ENCODE measurements at regions not wholly inside any gene's neighbourhood (a gene's known extent, or its start where the extent isn't known, plus 50 kb on each side); places are given as distances from the start of the nearest gene placed in this dataset.
"Not testable (repeated sequence)": the region's sequence is repeated elsewhere in the genome, so short reads cannot be mapped to it uniquely, and the experiment has no call there.

DNA sequence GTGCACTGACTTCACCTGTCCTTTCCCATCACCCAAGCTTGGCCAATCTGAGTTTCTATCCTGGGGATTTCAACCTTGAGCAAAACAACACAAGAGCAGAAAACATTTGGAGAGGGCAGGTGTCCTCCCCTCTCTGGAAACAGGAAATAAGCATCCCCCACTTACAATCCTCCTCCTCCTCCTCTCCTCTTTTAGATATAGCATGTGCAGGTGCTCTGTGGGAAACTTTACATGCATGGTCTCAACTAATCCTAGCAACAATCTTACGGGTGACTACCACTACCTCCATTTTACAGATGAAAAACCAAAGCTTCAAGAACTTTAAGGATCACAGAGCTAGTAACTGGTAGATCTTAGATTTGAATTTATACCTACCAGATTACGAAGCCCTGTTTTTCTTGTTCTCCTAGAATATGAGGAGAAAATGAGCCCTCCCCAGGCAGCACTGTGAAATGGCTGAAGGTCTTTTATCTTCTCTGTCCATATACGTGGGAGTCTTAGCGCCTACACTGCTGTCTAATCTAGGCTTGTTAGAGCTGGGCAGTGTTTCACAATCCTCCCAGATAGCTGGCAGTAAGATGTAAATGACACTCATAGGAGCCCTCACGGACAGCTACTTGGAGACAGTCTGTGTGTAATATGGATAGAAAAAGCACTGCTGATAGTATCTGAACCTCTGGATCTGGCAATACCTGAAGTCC, 301.2 kb upstream of the PROK2 start:
- DNase-seq = no peak

DNA sequence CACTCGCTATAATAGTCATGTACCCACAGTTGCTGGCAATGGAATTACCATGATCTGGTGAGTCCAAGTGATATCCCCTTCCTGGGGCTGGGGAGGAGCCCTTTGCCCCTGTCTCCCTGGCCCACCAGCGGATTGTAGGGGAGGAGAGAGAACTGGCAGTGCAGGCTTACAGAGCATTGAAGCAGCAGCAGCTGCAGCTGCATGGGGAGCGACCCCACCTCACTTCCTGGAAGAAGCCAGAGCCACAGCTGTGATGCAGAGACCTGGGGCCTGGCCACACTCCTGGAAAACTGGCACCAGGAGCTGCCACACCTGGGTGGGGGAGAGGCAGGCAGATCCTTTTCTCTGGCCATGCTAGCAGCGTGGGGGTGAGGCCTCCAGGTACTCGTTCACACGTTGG, 300.1 kb upstream of the PROK2 start:
- DNase-seq = no peak

DNA sequence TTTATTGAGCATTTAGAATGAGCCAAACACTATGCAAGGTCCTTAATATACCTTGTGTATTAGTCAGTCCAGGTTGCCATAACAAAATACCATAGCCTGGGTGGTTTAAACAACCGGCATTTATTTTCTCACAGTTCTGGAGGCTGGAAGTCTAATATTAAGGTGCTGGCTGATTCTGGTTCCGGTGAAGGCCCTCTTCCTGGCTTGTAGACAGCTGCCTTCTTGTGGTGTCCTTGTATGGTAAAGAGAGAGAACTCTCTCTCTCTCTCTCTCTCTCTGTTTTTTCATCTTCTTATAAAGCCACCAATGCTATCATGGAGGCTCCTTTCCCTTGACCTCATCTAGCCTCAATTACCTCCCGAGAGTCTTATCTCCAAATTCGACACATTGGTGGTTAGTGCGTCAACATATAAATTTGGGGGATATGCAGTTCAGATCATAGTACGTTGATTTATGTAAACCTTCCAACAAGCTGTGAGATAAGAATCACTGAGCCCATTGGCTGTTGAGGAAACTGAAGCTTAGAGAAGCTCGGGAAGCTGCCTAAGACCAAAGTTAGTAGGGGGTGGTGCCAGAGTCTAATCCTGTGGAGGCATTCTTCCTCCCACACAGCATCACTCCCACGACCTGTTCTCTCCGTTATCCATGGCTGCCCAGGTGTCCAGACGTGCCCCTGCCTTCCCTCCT, 298.0 kb upstream of the PROK2 start:
- no peak for DNase-seq

DNA sequence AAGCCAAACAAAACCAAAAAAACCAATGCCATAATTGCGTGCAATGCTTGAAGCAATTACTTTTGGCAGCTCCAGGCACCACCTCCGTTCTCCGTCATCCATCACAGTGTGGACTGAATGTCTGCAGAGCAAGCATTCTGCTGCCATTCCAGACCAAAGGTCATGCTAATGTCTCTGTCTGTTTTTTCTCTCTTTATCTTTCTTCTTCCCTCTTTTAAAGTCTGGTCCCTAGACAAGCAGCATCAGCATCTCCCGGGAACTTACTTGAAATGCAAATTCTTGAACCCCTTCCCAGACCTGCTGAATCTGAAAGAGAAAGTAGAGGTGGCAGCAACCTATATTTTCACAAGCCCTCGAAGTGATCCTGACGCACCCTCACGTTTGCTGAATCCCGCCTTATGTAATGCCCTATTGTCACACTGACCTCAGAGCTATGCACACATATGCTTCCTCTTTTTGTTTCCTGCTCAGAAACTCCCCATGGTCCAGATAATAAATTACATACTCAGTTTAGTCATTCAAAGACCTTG, 297.3 kb upstream of the PROK2 start:
- no peak for DNase-seq

DNA sequence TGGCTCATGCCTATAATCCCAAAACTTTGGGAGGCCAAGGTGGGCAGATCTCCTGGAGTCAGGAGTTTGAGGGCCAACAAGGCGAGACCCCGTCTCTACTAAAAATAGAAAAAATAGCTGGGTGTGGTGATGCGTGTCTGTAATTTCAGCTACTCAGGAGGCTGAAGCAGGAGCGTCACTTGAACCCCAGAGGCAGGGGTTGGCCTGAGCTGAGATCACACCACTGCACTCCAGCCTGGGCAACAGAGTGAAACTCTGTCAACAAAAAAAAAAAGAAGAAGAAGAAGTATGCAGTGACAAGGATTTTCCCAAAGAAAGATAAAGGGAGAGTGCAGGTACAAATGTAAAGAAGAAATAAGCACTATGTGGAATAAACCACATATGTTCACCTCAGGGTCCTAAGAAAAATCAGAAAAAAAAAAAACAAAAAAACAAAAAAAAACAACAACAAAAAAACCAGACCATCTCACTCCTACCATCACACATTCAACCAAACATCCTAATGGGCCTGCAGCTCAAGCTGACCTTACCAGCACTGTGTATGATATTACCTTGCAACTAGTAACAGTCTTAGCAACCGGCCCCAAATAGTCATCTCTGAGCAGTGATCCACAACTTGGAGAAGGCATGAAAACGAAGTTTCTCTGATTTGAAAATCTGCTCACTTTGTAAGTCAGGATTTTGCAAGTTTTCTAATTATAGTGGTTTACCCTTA, 296.7 kb upstream of the PROK2 start:
- no peak for DNase-seq

DNA sequence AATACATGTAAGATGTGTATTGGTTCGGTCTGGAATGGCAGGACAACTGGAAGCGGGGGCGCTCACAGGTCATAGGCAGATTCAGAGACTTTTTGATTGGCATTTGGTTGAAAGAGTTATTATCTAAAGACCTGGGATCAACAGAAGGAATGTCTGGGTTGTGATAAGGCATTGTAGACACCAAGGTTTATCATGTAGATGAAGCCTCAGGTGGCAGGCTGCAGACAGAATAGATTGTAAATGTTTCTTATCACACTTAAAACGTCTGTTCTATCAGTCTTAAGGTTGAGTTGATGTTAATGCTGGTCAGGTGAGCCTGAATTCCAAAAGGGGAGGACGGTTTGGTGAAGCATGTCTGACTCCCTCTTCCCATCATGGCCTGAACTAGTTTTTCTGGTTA, 295.9 kb upstream of the PROK2 start:
- DNase-seq = no peak

DNA sequence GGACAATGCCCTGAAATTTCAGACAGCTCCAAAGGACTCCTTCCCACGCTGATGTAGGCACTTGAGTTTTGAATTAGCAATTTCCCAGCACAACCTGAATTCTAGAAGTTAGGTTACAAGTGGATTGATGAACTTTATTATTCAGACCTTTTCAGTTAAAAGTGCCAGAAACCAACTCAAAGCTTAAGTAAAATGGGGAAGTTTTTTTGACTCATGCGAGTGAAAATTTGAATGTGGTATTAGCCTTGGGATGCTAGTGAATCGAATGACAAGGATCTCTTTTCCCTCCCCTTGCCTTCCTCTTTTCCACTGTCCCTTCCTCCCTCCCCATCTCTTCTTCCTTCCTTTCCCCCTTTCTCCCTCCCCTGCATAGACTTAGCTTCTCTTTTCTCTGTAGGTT, 295.1 kb upstream of the PROK2 start:
- no peak for DNase-seq

DNA sequence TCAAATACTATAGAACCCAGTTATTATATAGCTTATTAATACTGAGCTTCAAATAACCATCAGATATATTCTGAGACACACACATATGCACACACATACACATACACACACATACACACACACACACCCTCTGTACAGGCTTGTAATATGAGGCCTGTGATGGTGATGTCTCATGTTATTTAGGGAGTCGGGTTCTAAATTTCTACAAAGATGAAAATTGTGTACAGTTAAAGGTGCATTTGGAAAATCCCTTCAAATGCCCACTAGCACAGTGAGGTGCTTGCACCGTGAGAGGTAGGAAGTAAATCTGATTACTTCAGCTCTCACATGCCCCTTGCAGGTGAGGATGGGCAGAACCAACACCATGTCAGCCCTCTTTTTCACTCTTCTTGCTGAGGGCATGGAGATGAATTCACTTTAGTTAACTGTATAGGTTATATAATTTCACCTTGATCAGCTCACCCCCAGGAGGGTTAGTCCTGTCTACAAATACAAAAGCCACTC, 294.5 kb upstream of the PROK2 start:
- DNase-seq = no peak

DNA sequence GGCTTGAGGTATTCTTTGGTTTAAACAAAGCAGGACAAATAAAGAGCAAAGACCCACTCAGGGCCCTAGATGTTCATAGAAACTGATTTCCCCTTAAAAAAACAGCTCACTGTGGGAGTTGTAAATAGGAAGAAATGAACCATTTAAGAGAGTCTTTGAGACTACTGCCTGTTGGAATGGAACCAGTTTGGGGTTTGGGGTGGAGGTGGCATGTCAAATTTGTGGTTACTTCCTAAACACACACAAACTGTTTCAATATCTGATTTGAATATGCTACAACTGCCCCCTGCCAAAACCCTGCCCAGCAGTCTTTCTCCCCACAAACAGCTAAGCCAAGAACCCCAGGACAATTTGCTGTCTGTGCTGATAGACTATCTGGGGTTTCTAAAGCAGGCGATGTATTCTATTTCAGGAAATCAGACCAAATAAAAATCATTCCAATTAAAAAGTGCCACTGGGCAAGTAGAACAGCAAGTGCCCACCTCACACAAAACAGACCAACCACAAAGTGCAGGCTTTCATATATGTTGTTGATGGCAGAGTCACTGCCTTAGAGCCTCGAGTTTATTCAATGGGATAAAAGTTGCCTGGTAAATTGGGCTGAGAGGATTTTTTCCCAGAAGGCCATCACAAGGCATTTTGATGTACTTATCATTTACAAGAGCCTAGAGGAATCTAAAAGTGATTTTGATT, 293.9 kb upstream of the PROK2 start:
- DNase-seq = no peak

DNA sequence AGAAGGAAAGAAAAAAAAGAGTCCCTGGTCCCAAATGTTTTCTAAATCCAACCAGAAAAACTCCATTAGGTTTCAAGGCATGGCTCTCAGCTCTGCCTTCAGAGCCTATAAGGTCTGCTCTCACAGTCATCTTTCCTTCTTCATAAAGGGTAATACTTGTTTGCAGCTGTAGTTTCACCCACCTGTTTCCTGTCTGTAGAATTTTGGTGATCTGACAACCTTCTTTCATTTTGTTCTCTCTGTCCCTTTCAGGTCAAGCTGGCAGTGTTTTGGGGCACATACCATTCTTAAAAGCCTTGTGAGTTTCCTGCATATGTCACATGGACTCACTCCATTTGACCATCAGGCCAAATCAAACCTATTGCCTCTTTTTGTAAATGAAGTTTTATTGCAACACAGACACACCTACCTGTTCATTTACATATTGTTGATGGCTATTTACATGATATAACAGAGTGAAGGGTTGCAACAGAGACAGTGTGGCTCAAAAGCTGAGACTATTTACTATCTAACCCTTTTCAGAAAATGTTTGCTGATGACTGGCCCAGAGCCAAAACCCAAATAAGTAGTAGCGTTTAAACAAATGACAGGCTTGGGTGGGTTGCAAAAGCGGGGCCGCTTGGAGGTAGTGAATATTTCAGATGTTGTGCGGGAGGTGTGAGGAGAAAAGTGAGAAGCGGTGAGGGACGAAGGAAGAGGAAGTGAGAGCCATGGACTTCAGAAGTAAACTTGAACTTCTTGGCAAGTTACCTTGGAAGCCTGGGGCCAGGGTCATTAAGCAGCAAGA, 292.7 kb upstream of the PROK2 start:
- DNase-seq = no peak

DNA sequence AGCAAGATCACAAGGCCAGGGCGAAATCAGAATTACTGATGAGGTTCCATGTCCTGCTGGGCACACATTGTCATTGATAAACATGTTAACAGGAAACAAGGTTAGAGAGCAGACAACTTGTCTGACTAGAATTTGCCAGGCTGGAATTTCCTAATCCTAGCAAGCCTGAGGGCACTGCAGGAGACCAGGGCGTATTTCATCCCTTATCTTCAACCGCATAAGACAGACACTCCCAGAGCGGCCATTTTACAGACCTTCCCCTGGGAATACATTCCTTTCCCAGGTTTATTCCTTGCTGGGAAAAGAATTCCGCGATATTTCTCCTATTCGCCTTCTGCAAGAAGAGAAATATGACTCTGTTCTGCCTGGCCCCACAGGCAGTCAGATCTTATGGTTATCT, 290.9 kb upstream of the PROK2 start:
- DNase-seq = not testable (repeated sequence)

DNA sequence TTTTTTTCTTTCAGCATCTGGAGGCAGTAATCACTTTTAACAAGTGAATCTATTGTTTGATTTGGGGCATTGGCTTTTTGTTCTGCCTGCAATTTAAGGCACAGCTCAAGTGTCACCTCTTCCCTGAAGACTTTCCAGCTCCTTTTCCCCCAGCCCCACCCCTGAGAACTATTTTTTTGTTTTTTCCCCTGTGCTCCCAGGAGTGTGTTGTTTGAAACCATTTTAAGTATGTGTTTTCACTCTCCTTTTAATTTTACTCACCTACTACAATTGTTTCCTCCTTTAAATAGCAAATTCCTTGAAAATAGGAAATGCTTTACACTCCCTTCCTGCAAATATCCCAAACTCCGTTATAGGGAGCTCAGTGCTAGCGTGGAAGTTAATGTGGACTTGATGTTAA, 286.7 kb upstream of the PROK2 start:
- no peak for DNase-seq

DNA sequence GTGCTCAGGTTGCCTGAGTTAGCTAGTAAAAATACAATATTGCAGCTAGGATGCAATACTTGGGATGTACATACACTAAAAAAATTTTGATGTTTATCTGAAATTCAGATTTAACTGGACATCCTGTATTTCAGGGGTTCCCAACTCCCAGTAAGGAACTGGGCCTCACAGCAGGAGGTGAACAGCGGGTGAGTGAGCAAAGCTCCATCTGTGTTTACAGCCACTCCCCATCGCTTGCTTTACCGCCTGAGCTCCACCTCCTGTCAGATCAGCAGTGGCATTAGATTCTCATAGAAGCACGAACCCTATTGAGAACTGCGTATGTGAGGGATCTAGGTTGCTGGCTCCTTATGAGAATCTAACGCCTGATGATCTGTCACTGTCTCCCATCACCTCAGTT, 285.1 kb upstream of the PROK2 start:
- no peak for DNase-seq

DNA sequence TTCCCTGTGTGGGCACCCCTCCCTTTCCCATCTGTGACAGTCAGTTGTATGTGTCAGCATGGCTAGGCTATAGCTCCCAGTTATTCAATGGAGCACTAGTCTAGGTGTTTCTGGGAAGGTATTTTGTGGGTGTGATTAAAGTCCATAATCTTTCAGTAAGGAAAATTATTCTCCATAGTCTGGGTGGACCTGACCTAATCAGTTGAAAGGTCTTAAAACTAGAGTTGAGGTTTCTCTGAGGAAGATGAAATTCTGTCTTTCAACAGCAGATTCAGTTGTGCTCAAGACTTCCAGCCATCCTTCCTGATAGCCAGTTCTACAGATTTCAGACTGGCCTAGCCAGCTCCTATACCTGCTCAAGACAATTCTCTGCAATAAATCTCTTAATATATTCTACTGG, 284.6 kb upstream of the PROK2 start:
- DNase-seq = no peak

DNA sequence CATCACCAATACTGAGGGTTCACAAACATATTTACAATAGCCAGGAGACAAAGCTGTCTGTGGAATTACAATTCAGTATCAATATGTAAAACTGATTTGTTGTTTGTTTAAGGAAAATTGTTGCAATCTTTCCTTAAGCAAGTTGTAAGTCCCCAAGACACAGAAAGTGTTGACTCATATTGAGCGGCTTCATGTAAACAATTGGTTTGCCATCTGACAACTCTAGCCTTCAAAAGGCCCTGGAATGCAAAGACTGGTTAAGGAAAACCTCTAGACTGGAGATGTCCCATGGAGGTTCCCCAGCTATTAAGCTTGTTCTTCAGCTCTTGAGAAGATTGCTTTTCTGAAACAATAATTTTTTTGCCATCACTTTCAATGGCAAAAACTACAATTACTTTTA, 283.7 kb upstream of the PROK2 start:
- no peak for DNase-seq

DNA sequence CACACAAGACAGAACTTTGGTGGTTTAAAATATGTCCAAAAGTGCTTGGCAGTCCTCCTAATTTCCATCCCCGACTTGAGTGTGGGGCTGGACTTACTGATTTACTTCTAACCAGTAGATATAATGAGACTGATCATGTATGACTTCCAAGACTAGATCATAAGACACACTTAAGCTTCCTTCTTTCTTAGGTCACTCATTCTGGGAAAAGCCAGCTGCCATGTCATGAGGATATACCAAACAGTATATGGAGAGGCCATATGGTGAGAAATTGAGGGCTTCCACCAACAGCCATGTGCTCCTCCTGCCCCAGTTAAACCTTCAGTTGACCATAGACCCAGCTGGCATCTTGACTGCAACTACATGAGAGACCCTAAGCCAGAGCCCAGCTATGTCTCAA, 282.8 kb upstream of the PROK2 start:
- no peak for DNase-seq

DNA sequence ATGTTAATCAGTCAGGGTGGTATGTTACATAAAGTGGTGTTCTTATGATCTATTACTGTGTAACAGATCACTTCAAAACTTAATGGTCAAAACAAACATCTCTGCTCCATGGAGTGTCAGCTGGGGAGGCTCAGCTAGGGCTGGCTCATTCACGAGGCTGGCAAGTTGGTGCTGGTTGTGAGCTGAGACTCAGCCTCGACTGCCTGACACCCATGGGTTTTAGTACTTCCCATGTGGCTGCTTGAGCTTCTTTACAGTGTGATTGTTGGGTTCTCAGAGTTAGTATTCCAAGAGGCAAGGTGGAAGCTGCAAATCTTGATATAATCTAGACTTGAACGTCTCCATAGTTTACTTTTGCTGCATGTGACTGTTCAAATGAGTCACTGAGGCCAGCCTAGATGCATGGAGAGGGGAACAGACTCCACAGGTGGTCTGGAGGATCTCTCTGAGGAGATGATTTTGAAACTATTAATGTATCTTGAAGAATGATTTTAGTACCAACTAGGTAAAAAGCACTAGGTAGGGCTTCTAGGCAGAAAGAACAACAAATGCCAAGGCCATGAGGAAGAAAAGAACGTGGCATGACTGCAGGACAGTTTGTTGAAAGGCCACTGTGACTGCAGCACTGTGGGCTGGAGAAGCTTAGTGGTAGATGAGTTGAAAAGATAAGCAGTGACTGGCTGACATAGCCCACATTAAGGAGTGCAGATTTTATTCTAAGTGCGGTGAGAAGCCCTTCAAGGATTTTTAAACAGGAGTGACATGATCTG, 281.1 kb upstream of the PROK2 start:
- DNase-seq = no peak

DNA sequence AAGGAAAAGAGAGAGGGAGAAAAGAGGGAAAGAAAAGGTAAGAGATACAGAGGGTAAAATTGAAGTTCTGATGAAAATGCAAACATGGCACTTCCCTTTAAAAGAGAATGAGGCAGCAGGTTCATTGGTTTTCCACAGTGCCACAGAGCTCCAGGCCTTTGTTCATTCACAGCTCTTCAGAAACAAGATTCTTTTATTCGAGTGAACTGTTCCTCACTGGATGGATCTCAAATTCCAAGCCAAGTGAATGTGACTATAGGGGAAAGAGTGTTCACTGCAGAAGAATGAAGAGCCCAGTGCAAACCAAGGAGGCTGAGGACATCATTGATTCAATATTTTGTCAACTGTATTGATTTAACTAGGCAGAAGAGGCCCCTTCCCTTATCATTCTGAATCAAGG, 280.3 kb upstream of the PROK2 start:
- DNase-seq = no peak

DNA sequence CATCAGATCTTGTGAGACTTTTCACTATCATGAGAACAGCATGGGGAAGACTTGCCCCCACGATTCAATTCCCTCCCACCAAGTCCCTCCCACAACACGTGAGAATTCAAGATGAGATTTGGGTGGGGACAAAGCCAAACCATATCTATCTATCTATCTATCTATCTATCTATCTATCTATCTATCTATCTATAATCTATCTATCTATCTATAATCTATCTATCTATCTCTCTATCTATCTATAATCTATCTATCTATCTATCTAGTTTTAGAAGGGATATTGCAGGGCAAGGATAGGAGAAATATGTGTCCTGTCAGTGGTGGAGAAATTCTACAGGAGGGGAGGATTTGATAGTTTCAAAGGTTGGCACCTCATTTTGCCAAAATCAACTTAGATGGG, 279.8 kb upstream of the PROK2 start:
- DNase-seq = not testable (repeated sequence)

DNA sequence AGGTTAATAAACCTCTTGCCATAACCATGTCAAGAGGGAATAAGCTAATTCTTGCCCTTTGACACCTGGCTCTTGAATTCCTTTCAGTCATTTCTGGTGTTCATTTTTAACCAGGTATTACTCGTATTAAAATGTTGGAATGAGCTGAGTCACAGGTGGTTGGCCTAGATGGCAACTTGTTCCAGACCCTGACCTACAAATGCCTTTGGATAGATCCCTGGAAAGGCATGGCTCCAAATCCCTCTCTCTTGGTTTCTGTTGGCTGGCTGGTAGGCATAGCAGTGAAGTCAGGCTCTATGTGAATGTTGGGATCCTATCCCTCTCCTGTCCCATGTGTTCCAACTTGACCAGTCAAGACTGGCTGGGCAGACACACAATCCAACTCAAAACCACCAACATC, 277.1 kb upstream of the PROK2 start:
- no peak for DNase-seq

DNA sequence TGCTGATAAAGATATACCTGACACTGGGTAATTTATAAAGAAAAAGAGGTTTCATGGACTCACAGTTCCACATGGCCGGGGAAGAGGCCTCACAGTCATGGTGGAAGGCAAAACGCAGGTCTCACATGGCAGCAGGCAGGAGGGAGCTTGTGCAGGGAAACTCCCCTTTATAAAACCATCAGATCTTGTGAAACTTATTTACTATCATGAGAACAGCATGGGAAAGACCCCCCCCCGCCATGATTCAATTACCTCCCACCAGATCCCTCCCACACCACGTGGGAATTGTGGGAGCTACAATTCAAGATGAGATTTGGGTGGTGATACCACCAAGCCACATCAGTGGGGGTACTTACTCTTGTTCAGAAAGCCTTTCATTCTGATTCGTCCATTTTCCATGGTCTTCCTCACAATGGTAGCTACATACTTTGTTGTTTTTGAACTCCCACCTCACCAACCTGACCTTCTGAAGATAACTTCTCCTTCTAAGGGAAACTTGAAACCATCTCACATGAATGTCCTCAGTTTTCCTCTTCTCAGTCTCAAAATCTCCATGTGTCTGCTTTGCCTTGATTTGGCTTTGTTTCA, 275.6 kb upstream of the PROK2 start:
- no peak for DNase-seq

All from NCI-H146 (cell line).